Naive B cell (primary cell): ENCODE measurements at regions not wholly inside any gene's neighbourhood (a gene's known extent, or its start where the extent isn't known, plus 50 kb on each side); places are given as distances from the start of the nearest gene placed in this dataset.

ENCODE experiments used
- ATAC-seq, 2 donors: fragments of 150-1000 bp; cut with Tn5 transposase; 2 replicates each; pipeline ENCODE4 v1.10.0; 2021; ENCODE audit warnings: low read depth in 2 of 2, mild to moderate bottlenecking in 2 of 2, moderate library complexity in 2 of 2
- DNase-seq: peaks from one replicate; pipeline ENCODE4 v3.0.0; 2022
- H3K27ac Mint-ChIP-seq, 6 donors: one replicate each; pipeline ENCODE4 v1.8.0; 2020 to 2022; ENCODE audit warnings: mild to moderate bottlenecking in 6 of 6, mixed read lengths in 6 of 6, moderate library complexity in 5 of 6, inconsistent platforms in 2 of 6
- H3K27me3 Mint-ChIP-seq, 3 donors: one replicate each; pipeline ENCODE4 v1.8.0; 2021 to 2022; ENCODE audit warnings: mixed read lengths in 3 of 3, mild to moderate bottlenecking in 1 of 3
- H3K36me3 Mint-ChIP-seq, 2 donors: one replicate each; pipeline ENCODE4 v1.8.0; 2020 to 2022; ENCODE audit warnings: mixed read lengths in 2 of 2, inconsistent platforms in 1 of 2, mild to moderate bottlenecking in 1 of 2
- H3K4me1 Mint-ChIP-seq, 3 donors: one replicate each; pipeline ENCODE4 v1.8.0; 2020 to 2022; ENCODE audit warnings: mixed read lengths in 3 of 3, inconsistent platforms in 1 of 3, mild to moderate bottlenecking in 1 of 3, moderate library complexity in 1 of 3
- H3K4me3 Mint-ChIP-seq, 8 donors: one replicate each; pipeline ENCODE4 v1.8.0; 2020 to 2022; ENCODE audit warnings: mild to moderate bottlenecking in 8 of 8, mixed read lengths in 8 of 8, moderate library complexity in 8 of 8, inconsistent platforms in 2 of 8
- H3K9me3 Mint-ChIP-seq, 7 donors: one replicate each; pipeline ENCODE4 v1.8.0; 2020 to 2022; ENCODE audit warnings: mixed read lengths in 7 of 7, mild to moderate bottlenecking in 5 of 7, inconsistent platforms in 2 of 7, moderate library complexity in 1 of 7

GRCh38 chr3:193842832-193843473 is 249.9 kb downstream of the OPA1 start:
- Mint-ChIP-seq H3K4me3 (peak overlapping the region; percentile 52 to 93 (median 84)), H3K27me3 (peaks cover 0 to 24% (median 8%) of the 10 kb centered on the region in 3 donors), H3K4me1 (peaks cover 23 to 39% (median 36%) of the 10 kb centered on the region in 3 donors), H3K36me3 (no peaks in the 10 kb centered on the region), H3K9me3 (peaks cover 0 to 1% (median 0%) of the 10 kb centered on the region in 7 donors), H3K27ac (peak overlapping the region in 3 of 6 donors; percentile 25 to 94 (median 93))
- DNase-seq (no peak), ATAC-seq (no peak)

- no peaks in the 10 kb centered on the region for H3K36me3 Mint-ChIP-seq
- DNase-seq (no peak), ATAC-seq (no peak)
- H3K9me3 Mint-ChIP-seq: peaks cover 0 to 1% (median 0%) of the 10 kb centered on the region in 7 donors
- peak overlapping the region in 3 of 6 donors; percentile 25 to 42 (median 25) for H3K27ac Mint-ChIP-seq
- peak overlapping the region in 5 of 8 donors; percentile 37 to 90 (median 61) for H3K4me3 Mint-ChIP-seq
- H3K27me3 Mint-ChIP-seq: peaks cover 0 to 25% (median 8%) of the 10 kb centered on the region in 3 donors
- peaks cover 23 to 35% (median 30%) of the 10 kb centered on the region in 3 donors for H3K4me1 Mint-ChIP-seq
Measured at GRCh38 chr3:193843474-193844301, 250.7 kb downstream of the OPA1 start.

- H3K27ac Mint-ChIP-seq: no peak overlapping the region
- H3K9me3 Mint-ChIP-seq: no peaks in the 10 kb centered on the region
- no peak for ATAC-seq
- peaks cover 23 to 35% (median 30%) of the 10 kb centered on the region in 3 donors for H3K4me1 Mint-ChIP-seq
- DNase-seq: no peak
- no peak overlapping the region for H3K4me3 Mint-ChIP-seq
- peaks cover 0 to 25% (median 8%) of the 10 kb centered on the region in 3 donors for H3K27me3 Mint-ChIP-seq
- no peaks in the 10 kb centered on the region for H3K36me3 Mint-ChIP-seq
Measured at GRCh38 chr3:193844472-193844871, 251.5 kb downstream of the OPA1 start.

- no peak overlapping the region for H3K4me3 Mint-ChIP-seq
- H3K27ac Mint-ChIP-seq: no peak overlapping the region
- no peak for DNase-seq
Measured at GRCh38 chr3:193845144-193845543, 252.1 kb downstream of the OPA1 start.

GRCh38 chr3:193846569-193846968 is 253.6 kb downstream of the OPA1 start:
- ATAC-seq (no peak), DNase-seq (no peak)
- peaks cover 19 to 30% (median 24%) of the 10 kb centered on the region in 3 donors for H3K4me1 Mint-ChIP-seq
- no peak overlapping the region for H3K4me3 Mint-ChIP-seq
- no peaks in the 10 kb centered on the region for H3K9me3 Mint-ChIP-seq
- no peak overlapping the region for H3K27ac Mint-ChIP-seq
- no peaks in the 10 kb centered on the region for H3K36me3 Mint-ChIP-seq
- peaks cover 0 to 25% (median 8%) of the 10 kb centered on the region in 3 donors for H3K27me3 Mint-ChIP-seq

More at GRCh38 chr3:193845144-193845543, 252.1 kb downstream of the OPA1 start:
- Mint-ChIP-seq H3K4me1 (peaks cover 23 to 35% (median 30%) of the 10 kb centered on the region in 3 donors), H3K9me3 (no peaks in the 10 kb centered on the region), H3K36me3 (no peaks in the 10 kb centered on the region), H3K27me3 (peaks cover 0 to 25% (median 8%) of the 10 kb centered on the region in 3 donors)
- ATAC-seq: no peak

GRCh38 chr3:193847402-193847801 is 254.4 kb downstream of the OPA1 start:
- no peaks in the 10 kb centered on the region for H3K36me3 Mint-ChIP-seq
- H3K27ac Mint-ChIP-seq: no peak overlapping the region
- peaks cover 0 to 25% (median 8%) of the 10 kb centered on the region in 3 donors for H3K27me3 Mint-ChIP-seq
- peaks cover 12 to 21% (median 16%) of the 10 kb centered on the region in 3 donors for H3K4me1 Mint-ChIP-seq
- no peaks in the 10 kb centered on the region for H3K9me3 Mint-ChIP-seq
- DNase-seq: no peak
- ATAC-seq: no peak
- H3K4me3 Mint-ChIP-seq: no peak overlapping the region

GRCh38 chr3:193848547-193848946 is 255.5 kb downstream of the OPA1 start:
- H3K9me3 Mint-ChIP-seq: no peaks in the 10 kb centered on the region
- peaks cover 5 to 12% (median 10%) of the 10 kb centered on the region in 3 donors for H3K4me1 Mint-ChIP-seq
- H3K36me3 Mint-ChIP-seq: no peaks in the 10 kb centered on the region
- no peak overlapping the region for H3K27ac Mint-ChIP-seq
- no peak overlapping the region for H3K4me3 Mint-ChIP-seq
- no peak for ATAC-seq
- H3K27me3 Mint-ChIP-seq: peaks cover 3 to 25% (median 8%) of the 10 kb centered on the region in 3 donors
- no peak for DNase-seq

- H3K4me3 Mint-ChIP-seq: no peak overlapping the region
- H3K27ac Mint-ChIP-seq: peak overlapping the region in 1 of 6 donors; percentile 69
- ATAC-seq: no peak
- no peak for DNase-seq
- no peaks in the 10 kb centered on the region for H3K36me3 Mint-ChIP-seq
- peaks cover 4 to 18% (median 5%) of the 10 kb centered on the region in 3 donors for H3K4me1 Mint-ChIP-seq
- H3K27me3 Mint-ChIP-seq: peaks cover 3 to 25% (median 8%) of the 10 kb centered on the region in 3 donors
- H3K9me3 Mint-ChIP-seq: no peaks in the 10 kb centered on the region
Measured at GRCh38 chr3:193850084-193850619, 257.1 kb downstream of the OPA1 start.

GRCh38 chr3:193851428-193851847 is 258.4 kb downstream of the OPA1 start:
- no peaks in the 10 kb centered on the region for H3K36me3 Mint-ChIP-seq

GRCh38 chr3:193851941-193852674 is 259.1 kb downstream of the OPA1 start:
- no peak for ATAC-seq
- peaks cover 0 to 9% (median 0%) of the 10 kb centered on the region in 3 donors for H3K4me1 Mint-ChIP-seq
- H3K36me3 Mint-ChIP-seq: no peaks in the 10 kb centered on the region
- DNase-seq: no peak
- H3K27ac Mint-ChIP-seq: no peak overlapping the region
- peaks cover 1 to 9% (median 3%) of the 10 kb centered on the region in 3 donors for H3K27me3 Mint-ChIP-seq
- no peak overlapping the region for H3K4me3 Mint-ChIP-seq
- peaks cover 0 to 2% (median 0%) of the 10 kb centered on the region in 7 donors for H3K9me3 Mint-ChIP-seq

More at GRCh38 chr3:193851428-193851847, 258.4 kb downstream of the OPA1 start:
- no peak for DNase-seq
- Mint-ChIP-seq H3K4me3 (no peak overlapping the region), H3K4me1 (peaks cover 0 to 9% (median 0%) of the 10 kb centered on the region in 3 donors), H3K9me3 (peaks cover 0 to under 1% (median 0%) of the 10 kb centered on the region in 7 donors), H3K27ac (no peak overlapping the region), H3K27me3 (peaks cover 3 to 15% (median 8%) of the 10 kb centered on the region in 3 donors)
- ATAC-seq: no peak

- Mint-ChIP-seq H3K36me3 (no peaks in the 10 kb centered on the region), H3K4me1 (peaks cover 0 to 9% (median 0%) of the 10 kb centered on the region in 3 donors), H3K9me3 (peaks cover 0 to 2% (median 0%) of the 10 kb centered on the region in 7 donors), H3K27me3 (peaks cover 0 to 3% (median 1%) of the 10 kb centered on the region in 3 donors), H3K4me3 (no peak overlapping the region), H3K27ac (no peak overlapping the region)
- ATAC-seq: no peak
- DNase-seq: no peak
Measured at GRCh38 chr3:193852901-193853300, 259.9 kb downstream of the OPA1 start.

GRCh38 chr3:193853511-193854219 is 260.7 kb downstream of the OPA1 start:
- Mint-ChIP-seq H3K4me3 (no peak overlapping the region), H3K9me3 (peaks cover 0 to 2% (median 0%) of the 10 kb centered on the region in 7 donors), H3K27me3 (peaks cover 0 to 3% (median 0%) of the 10 kb centered on the region in 3 donors), H3K27ac (no peak overlapping the region), H3K36me3 (no peaks in the 10 kb centered on the region), H3K4me1 (peaks cover 0 to 9% (median 0%) of the 10 kb centered on the region in 3 donors)
- no peak for ATAC-seq
- DNase-seq: no peak
